ENCODE measurements at regions not wholly inside any gene's neighbourhood (a gene's known extent, or its start where the extent isn't known, plus 50 kb on each side); places are given as distances from the start of the nearest gene placed in this dataset.

- TF ChIP-seq SKI (IDR thresholded peaks at IDR 0.05; ENCODE audit: partially characterized antibody) = no peak
Observed at GRCh38 chr18:29853126-29853525, 1189.4 kb downstream of the DSC3 start (continued).

GRCh38 chr18:29849144-29849543 is 1193.4 kb downstream of the DSC3 start:
- no peaks in the 10 kb centered on the region for H3K36me3 ChIP-seq (replicated peaks in 1 of 2; ENCODE audit: control insufficient read depth in 1 of 2, insufficient read depth in 2 of 2, low read length in 2 of 2)
- H3K9me3 ChIP-seq (ENCODE audit: low read length) = no peaks in the 10 kb centered on the region
- in situ Hi-C loops (cut with HindIII; ENCODE audit: extremely low pct_ligation_motif_present, low pct_unique_long_range_greater_than_20kb) (no loop called here), intact Hi-C loops (cut with micrococcal nuclease; ENCODE audit: unreplicated experiment) (no loop called here)
- no peak overlapping the region for H2AFZ ChIP-seq (ENCODE audit: low read length)
- H3K9ac ChIP-seq (ENCODE audit: insufficient read depth, low read depth, low read length) = no peak overlapping the region
- H3K4me3 ChIP-seq (replicated peaks in 1 of 3; ENCODE audit: insufficient read depth in 1 of 3, low read depth in 2 of 3, low read length in 3 of 3) = no peak overlapping the region
- no peaks in the 10 kb centered on the region for H3K79me2 ChIP-seq (ENCODE audit: insufficient read depth, low read length)
- no peaks in the 10 kb centered on the region for H4K20me1 ChIP-seq (ENCODE audit: insufficient read depth, low read length)
- FAIRE-seq (no peak), DNase-seq (ENCODE audit: low spot score) (no peak), ATAC-seq (no peak)
- 0% methylated on average over 1 of the region's 1 CpG for WGBS (ENCODE audit: low lambda C conversion rate)
- ChIA-PET CTCF (ENCODE audit: low intra/inter-chr PET ratio, low total read pairs) (no interaction called here), POLR2A (no interaction called here)
- no TSS peak for BruUV-seq (replicated peaks)
- no peak overlapping the region for H3K4me2 ChIP-seq (ENCODE audit: low read depth, low read length)
- no peaks in the 10 kb centered on the region for H3K4me1 ChIP-seq (ENCODE audit: insufficient read depth, low read length)
- H3K27me3 ChIP-seq (ENCODE audit: control insufficient read depth in 1 of 2, insufficient read depth in 2 of 2, low read length in 2 of 2) = no peaks in the 10 kb centered on the region
- H3K27ac ChIP-seq (ENCODE audit: extremely low read length, insufficient read depth, low read length) = no peak overlapping the region
- no peak for TF ChIP-seq FIP1L1 (IDR thresholded peaks at IDR 0.05; ENCODE audit: borderline replicate concordance, insufficient read depth, low read depth, low read length)
- TF ChIP-seq ZBTB49 (CRISPR knock-in tag; IDR thresholded peaks at IDR 0.05; ENCODE audit: borderline replicate concordance) = no peak
- TF ChIP-seq DMTF1 (CRISPR knock-in tag; IDR thresholded peaks at IDR 0.05) = no peak
- TF ChIP-seq E2F2 (CRISPR knock-in tag; IDR thresholded peaks at IDR 0.05; ENCODE audit: borderline replicate concordance) = no peak
- no peak for TF ChIP-seq HES4 (CRISPR knock-in tag; IDR thresholded peaks at IDR 0.05; ENCODE audit: borderline replicate concordance)
- no peak for TF ChIP-seq RAD51 (IDR thresholded peaks at IDR 0.05; ENCODE audit: borderline replicate concordance)
- no peak for TF ChIP-seq DBP (CRISPR knock-in tag; IDR thresholded peaks at IDR 0.05; ENCODE audit: not compliant biosample characterization)
- no peak for TF ChIP-seq ZFAT (CRISPR knock-in tag; conservative IDR thresholded peaks at IDR 0.05)
- no peak for TF ChIP-seq ZNF12 (CRISPR knock-in tag; IDR thresholded peaks at IDR 0.05)
- no peak for TF ChIP-seq GPN1 (CRISPR knock-in tag; IDR thresholded peaks at IDR 0.05; ENCODE audit: borderline replicate concordance)
- no peak for TF ChIP-seq ZNF546 (CRISPR knock-in tag; conservative IDR thresholded peaks at IDR 0.05)
- no peak for TF ChIP-seq ZBTB37 (CRISPR knock-in tag; IDR thresholded peaks at IDR 0.05)
- no peak for TF ChIP-seq CERS6 (CRISPR knock-in tag; IDR thresholded peaks at IDR 0.05)
